Left ventricle myocardium superior (tissue), 1 donor: ENCODE measurements at regions not wholly inside any gene's neighbourhood (a gene's known extent, or its start where the extent isn't known, plus 50 kb on each side); places are given as distances from the start of the nearest gene placed in this dataset.
A peak's percentile ranks its signal among the peaks of the same experiment; 100 is the strongest.

Experiments used
- ATAC-seq: fragments of 200-7000 bp; cut with Tn5 transposase; one replicate; pipeline ENCODE4 v1.9.1; 2020; ENCODE audit warnings: mild to moderate bottlenecking, moderate library complexity
- DNase-seq: peaks from one replicate; pipeline ENCODE4 v3.0.0-alpha.2; 2020
- intact Hi-C: fragments of 100-400 bp; cut with micrococcal nuclease; formaldehyde crosslinking; loops from one replicate; pipeline ENCODE4 v1.11.0; 2022
- donor health status: DM: no; HTN: yes; CAD: no; lungs with severe emphysema.

DNA sequence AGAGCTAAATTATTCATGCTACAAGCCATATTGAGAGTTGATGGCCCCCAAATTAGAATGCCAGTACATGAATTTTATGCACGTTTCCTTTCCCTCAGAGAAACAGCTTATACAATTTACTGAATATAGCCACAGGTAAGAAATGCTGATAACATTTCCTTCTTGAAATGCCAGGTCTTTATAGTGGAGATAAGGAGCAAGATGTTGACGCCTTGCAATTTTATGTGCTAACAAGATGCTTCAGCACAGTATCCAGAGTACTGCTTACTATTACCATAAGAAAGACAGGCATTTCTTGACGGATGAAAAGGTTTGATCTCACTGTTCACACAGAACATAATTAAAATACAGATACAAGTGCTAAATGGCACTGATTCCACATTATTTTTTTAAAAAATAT is 223.2 kb upstream of the CTSO start:
- intact Hi-C loops: no loop called here
- no peak for ATAC-seq
- no peak for DNase-seq

- DNase-seq (no peak), ATAC-seq (no peak)
- intact Hi-C loops: no loop called here
Measured at GRCh38 chr4:156173937-156174336, 220.3 kb upstream of the CTSO start.

GRCh38 chr4:156173486-156173885 is 219.8 kb upstream of the CTSO start:
- ATAC-seq: no peak
- DNase-seq: no peak
- intact Hi-C loops: no loop called here

DNA sequence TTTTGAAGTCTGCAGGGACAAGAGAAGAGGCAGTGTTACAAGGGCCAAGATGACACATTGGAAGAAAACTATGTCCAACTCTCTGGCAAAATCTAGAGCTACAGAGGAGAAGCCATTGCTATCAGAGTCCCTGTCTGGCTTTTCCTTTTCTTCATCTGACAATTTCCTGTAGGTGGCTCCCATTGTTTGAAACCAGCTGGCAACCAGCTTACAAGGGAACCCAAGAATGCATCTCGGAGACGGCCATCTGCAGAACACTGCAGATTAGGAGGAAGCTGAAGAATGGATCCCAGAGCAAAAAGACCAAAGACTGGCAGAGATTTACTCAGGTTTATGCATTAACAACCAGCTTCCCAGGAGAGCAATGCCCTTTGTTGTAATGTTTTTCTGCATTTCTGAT is 216.2 kb upstream of the CTSO start:
- intact Hi-C loops: no loop called here
- no peak for DNase-seq

DNA sequence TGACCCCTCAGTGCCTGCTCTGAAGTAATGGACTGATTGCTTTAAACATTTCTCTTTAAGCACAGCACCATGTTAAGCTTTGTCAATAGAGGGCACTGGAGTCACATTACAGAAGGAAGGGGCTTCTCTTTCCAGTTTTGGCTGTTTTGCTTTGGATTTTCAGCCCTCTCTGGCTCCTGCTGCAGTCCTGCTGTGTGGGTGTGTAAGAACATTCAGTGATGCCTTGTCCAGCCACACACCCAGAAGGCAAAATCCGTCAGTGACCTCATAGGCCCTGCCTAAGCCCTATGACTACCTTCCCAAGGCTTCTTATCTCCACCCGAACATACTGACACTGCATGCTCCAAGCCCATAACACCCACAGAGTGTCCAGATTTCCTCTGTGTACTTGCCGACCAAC is 215.3 kb upstream of the CTSO start:
- DNase-seq (peak; percentile 37), ATAC-seq (peak; percentile 94)
- intact Hi-C loops: no loop called here

More for the DNA sequence above, 216.2 kb upstream of the CTSO start:
- ATAC-seq: no peak

DNA sequence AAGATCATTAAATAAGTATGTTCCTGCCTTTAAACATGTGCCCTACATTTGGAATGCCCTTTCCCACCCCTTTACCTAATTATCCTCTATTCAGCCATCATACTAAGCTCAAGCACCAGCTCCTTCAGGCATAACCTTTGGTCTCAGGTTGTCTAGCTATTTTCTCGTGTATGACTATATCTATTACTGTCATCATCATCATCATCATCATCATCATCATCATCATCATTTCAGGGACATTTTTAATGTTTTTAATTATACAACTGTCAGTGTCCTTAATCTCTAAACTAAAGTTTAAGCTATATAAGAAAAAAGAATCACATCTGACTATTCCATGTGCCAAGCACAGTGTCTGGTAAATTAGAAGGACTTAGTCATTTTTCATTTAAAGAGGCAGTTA is 214.6 kb upstream of the CTSO start:
- no peak for ATAC-seq
- DNase-seq: no peak
- intact Hi-C loops: no loop called here

DNA sequence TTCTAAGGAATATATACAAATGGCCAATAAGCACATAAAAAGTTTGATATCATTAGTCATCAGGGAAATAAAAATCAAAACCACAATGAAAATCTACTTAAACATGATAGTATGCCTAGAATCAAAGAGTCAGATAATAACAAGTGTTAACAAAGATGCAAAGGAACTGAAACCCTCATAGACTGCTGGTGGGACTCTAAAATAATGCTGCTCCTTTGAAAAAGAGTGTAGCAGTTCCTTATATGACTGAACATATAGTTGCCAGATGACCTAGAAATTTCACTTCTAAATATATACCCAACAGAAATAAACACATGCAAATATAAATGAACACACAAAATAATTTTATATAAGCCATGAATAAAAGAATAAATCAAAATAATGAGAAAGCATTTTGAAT is 205.1 kb upstream of the CTSO start:
- intact Hi-C loops: no loop called here
- DNase-seq (no peak), ATAC-seq (no peak)

DNA sequence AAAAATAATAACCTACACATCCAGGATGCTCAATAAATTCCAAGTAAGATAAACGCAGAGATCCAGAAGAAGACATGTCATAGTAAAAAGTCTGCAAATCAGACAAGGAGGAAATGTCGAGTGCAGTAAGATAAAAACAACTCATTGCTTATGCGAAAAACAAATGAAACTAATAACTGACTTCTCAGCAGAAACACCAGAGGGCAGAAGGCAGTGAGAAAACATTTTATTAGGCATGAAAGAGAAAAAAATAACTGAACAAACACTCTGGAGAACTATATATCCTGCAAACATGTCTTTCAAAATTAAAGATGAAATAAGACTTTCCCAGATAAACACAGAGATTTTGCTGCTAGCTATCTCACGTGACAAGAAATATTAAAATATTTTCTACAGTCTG is 201.3 kb upstream of the CTSO start:
- ATAC-seq (no peak), DNase-seq (no peak)
- intact Hi-C loops: no loop called here

GRCh38 chr4:156146571-156146970 is 192.9 kb upstream of the CTSO start:
- intact Hi-C loops: no loop called here
- no peak for DNase-seq
- no peak for ATAC-seq

GRCh38 chr4:156144961-156145360 is 191.3 kb upstream of the CTSO start:
- no peak for ATAC-seq
- intact Hi-C loops: no loop called here
- DNase-seq: no peak

GRCh38 chr4:156138781-156139280 is 185.2 kb upstream of the CTSO start:
- ATAC-seq: no peak
- DNase-seq: no peak
- intact Hi-C loops: no loop called here

DNA sequence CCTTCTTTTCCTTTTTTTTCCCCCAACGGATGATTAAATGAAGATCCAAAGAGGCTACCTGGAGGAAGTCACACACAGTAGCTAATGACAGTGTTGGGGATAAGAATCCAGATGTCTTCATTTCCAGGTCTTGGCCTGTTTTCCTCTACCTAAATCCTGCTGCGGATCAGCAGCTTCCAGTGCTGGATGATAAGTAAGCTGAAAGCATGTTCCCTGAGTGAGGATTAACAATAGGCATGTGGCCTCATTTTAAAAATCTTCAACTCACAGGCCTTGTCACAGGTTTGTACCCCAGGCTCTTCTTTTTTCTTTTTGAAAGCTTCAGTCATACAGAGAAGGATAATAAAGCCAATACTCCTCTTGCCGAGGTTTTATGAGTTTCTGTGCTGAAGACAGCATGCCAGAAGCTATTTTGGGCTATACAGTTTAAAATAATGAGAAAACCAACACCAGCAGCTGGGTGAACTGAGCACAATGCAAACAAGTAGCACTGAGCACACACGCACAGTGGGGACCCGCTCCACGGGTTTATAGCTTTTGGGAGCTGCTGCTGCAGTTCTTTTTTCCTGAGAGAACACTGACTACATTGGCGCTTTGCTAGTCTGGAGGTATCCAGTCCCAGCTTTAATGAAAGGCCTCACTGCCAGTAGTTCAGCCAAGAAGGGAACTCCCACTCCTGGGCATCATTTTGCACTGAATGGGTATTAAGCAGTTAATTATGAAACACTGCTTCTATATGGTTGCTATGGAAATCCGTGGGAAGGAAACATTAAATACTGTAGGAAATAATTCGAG is 184.2 kb upstream of the CTSO start:
- intact Hi-C loops: no loop called here
- DNase-seq (no peak), ATAC-seq (no peak)

GRCh38 chr4:156132196-156132595 is 178.5 kb upstream of the CTSO start:
- intact Hi-C loops: no loop called here
- no peak for ATAC-seq
- no peak for DNase-seq

GRCh38 chr4:156128616-156129015 is 174.9 kb upstream of the CTSO start:
- intact Hi-C loops: no loop called here
- DNase-seq (no peak), ATAC-seq (no peak)

DNA sequence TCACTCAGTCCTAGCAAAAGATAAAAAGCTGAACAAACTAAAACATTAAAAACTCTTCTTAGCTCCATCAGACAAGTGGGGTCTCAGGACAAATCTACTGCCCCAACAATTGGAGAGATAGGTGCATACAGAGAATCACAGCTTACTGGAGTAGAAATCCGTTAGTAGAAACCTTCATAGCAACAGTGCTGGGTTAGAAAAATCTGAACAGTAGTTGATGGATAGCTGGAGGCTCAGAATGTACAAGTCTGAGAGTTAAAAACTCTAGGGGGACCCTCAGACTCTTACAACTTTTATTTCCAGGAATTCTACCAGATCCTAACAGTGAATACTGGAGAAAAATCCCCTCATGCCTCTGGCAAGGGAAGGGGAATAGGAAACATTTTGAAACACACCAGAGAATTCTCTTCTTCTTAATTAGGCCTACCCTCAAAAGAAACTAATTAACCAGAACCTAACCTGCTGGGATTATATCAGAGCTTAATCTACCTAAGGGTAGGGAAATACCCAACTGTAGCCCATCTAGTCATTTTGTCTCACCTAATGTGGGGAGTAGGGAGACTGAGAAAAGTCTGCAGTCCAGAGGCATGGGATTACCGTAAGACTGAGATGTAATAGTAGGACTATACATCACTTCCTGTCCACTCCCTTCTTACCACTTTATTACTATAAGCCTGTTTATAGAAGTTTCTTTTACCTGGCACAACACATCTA is 165.0 kb upstream of the CTSO start:
- ATAC-seq (no peak), DNase-seq (no peak)
- intact Hi-C loops: no loop called here

DNA sequence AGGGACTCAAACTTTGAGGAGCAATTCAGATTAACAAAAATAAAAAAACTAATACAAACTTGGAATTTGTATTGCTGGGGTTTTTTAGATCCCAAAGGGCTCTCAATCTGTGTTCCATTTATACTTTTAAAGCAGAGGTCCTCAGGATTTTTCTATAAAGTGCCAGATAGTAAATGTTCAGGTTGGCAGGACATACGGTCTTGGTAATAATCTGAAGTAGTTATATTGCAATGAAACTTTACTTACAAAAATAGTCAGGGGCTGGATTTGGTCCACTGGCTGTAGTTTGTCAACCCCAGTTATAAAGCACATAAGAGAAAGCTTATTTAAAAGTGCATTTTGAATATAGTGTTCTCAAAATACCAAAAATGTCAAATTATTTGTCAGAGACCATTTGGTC is 164.1 kb upstream of the CTSO start:
- intact Hi-C loops: no loop called here
- no peak for DNase-seq
- ATAC-seq: no peak

DNA sequence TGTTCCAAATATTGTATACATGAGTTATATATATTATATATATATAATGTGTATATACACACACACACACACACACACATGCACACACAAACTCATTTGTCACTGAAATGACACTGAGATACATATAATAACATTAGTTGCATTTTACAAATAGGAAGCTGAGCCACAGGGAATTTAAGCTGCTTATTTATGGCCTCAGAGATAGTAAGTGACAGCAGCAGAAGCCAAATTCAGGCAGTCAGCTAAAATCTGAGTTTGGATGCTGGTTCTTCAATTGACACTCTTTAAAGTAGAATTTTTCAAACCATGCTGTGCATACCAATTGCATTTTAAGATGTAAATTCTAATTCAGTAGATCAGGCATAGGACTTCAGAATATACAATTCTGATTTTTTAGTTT is 163.3 kb upstream of the CTSO start:
- ATAC-seq (no peak), DNase-seq (no peak)
- intact Hi-C loops: no loop called here

- DNase-seq (no peak), ATAC-seq (no peak)
- intact Hi-C loops: no loop called here
Measured at GRCh38 chr4:156113138-156113765, 159.6 kb upstream of the CTSO start.

- DNase-seq (no peak), ATAC-seq (no peak)
- intact Hi-C loops: no loop called here
Measured at GRCh38 chr4:156111686-156112085, 158.0 kb upstream of the CTSO start.
